MV-4-11 (cell line): ENCODE measurements at regions not wholly inside any gene's neighbourhood (a gene's known extent, or its start where the extent isn't known, plus 50 kb on each side); places are given as distances from the start of the nearest gene placed in this dataset.
"Not testable (repeated sequence)": the region's sequence is repeated elsewhere in the genome, so short reads cannot be mapped to it uniquely, and the experiment has no call there.

Experiments
- DNase-seq: peaks from one replicate; lab custom pipeline; 2025; lab: John Stamatoyannopoulos, UW

GRCh38 chr11:21625982-21626381 lies 566.9 kb upstream of the ANO5 start:
- peak; percentile 97 for DNase-seq

- no peak for DNase-seq
Observed at GRCh38 chr11:21628641-21629040, 564.2 kb upstream of the ANO5 start.

GRCh38 chr11:21630934-21631478 lies 561.9 kb upstream of the ANO5 start:
- DNase-seq = no peak

- DNase-seq = no peak
Observed at GRCh38 chr11:21631991-21632390, 560.9 kb upstream of the ANO5 start.

- no peak for DNase-seq
Observed at GRCh38 chr11:21634491-21634890, 558.4 kb upstream of the ANO5 start.

GRCh38 chr11:21634956-21635355 lies 557.9 kb upstream of the ANO5 start:
- DNase-seq = no peak

GRCh38 chr11:21635394-21636145 lies 557.3 kb upstream of the ANO5 start:
- DNase-seq = peak; percentile 64

GRCh38 chr11:21636561-21636960 lies 556.3 kb upstream of the ANO5 start:
- no peak for DNase-seq

GRCh38 chr11:21640491-21640890 lies 552.4 kb upstream of the ANO5 start:
- peak; percentile 21 for DNase-seq

GRCh38 chr11:21641869-21642268 lies 551.0 kb upstream of the ANO5 start:
- no peak for DNase-seq

- DNase-seq = no peak
Observed at GRCh38 chr11:21646351-21646750, 546.5 kb upstream of the ANO5 start.

GRCh38 chr11:21650961-21651360 lies 541.9 kb upstream of the ANO5 start:
- no peak for DNase-seq

GRCh38 chr11:21653951-21654421 lies 538.9 kb upstream of the ANO5 start:
- no peak for DNase-seq

- no peak for DNase-seq
Observed at GRCh38 chr11:21656065-21656464, 536.8 kb upstream of the ANO5 start.

GRCh38 chr11:21658654-21659193 lies 534.2 kb upstream of the ANO5 start:
- no peak for DNase-seq

GRCh38 chr11:21659377-21659776 lies 533.5 kb upstream of the ANO5 start:
- DNase-seq = not testable (repeated sequence)

GRCh38 chr11:21659961-21660360 lies 532.9 kb upstream of the ANO5 start:
- DNase-seq = no peak

- DNase-seq = no peak
Observed at GRCh38 chr11:21675049-21675616, 517.8 kb upstream of the ANO5 start.

GRCh38 chr11:21687643-21688042 lies 505.2 kb upstream of the ANO5 start:
- no peak for DNase-seq

GRCh38 chr11:21704539-21704938 lies 488.3 kb upstream of the ANO5 start:
- DNase-seq = no peak

- DNase-seq = no peak
Observed at GRCh38 chr11:21707116-21707739, 485.7 kb upstream of the ANO5 start.

GRCh38 chr11:21710809-21711208 lies 482.1 kb upstream of the ANO5 start:
- no peak for DNase-seq

- DNase-seq = no peak
Observed at GRCh38 chr11:21711341-21711740, 481.5 kb upstream of the ANO5 start.
